HL-60 (cell line): ENCODE measurements at regions not wholly inside any gene's neighbourhood (a gene's known extent, or its start where the extent isn't known, plus 50 kb on each side); places are given as distances from the start of the nearest gene placed in this dataset.

Source experiments
- DNase-seq, 2 experiments: peaks; one replicate each; pipeline ENCODE4 v3.0.0-alpha.2; 2010 to 2020; ENCODE audit warnings: low read depth in 1 of 2, low spot score in 1 of 2
- H3K27ac ChIP-seq: fragments of 250-450 bp; sonication (Bioruptor Pico); replicated peaks from 2 replicates; pipeline ENCODE4 v1.5.1; 2020; ENCODE audit warnings: mild to moderate bottlenecking, moderate library complexity
- H3K27me3 ChIP-seq: fragments of 250-450 bp; sonication (Bioruptor Pico); 2 replicates; pipeline ENCODE4 v1.5.1; 2021; ENCODE audit warnings: mild to moderate bottlenecking, moderate library complexity; ENCODE audit not compliant: insufficient read depth, poor library complexity, severe bottlenecking
- H3K4me3 ChIP-seq: replicated peaks from 2 replicates; pipeline ENCODE4 v1.5.1; 2011; ENCODE audit warnings: mild to moderate bottlenecking, control low read depth, low read length; ENCODE audit not compliant: insufficient read depth
- GABPA ChIP-seq: IDR thresholded peaks from 2 replicates; pipeline ENCODE4 v1.6.1; 2012; ENCODE audit warnings: low read depth
- POLR2AphosphoS5 ChIP-seq: IDR thresholded peaks from 2 replicates; pipeline ENCODE4 v1.6.1; 2012; ENCODE audit warnings: low read depth
- REST ChIP-seq: IDR thresholded peaks from 2 replicates; pipeline ENCODE4 v1.6.1; 2012; ENCODE audit warnings: low read depth; ENCODE audit not compliant: insufficient replicate concordance
- SPI1 ChIP-seq: IDR thresholded peaks from 2 replicates; pipeline ENCODE4 v1.6.1; 2012; ENCODE audit warnings: low read depth, mild to moderate bottlenecking, borderline replicate concordance
- TF ChIP-seq, protein P1 (sequence below): IDR thresholded peaks from one replicate; pipeline ENCODE4 v1.5.1; 2011; ENCODE audit warnings: low read length, control low read depth, inconsistent platforms; ENCODE audit not compliant: insufficient read depth

DNA sequence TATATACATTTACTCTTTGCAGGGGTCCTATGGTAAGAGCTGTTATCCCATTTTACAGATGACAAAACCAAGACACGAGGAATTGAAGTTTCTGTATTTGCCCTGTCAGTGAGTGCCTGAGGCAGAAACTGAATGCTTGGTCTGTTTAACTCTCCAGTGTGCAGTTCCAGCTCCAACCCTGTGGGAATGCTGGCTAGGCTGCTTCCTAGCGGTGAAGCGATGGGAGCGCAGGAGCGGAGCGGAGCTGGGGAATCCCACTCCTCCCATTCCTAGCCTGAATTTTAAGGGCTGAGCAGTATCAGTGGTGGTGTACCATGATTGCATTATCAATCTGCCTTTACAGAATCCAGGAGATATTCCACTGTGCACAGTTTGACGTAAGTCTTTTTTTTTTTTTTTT is 202.3 kb downstream of the LRRC70 start:
- DNase-seq: no peak
- Histone ChIP-seq H3K27ac (no peak overlapping the region), H3K27me3 (no peaks in the 10 kb centered on the region), H3K4me3 (no peak overlapping the region)
- TF ChIP-seq REST (no peak), GABPA (no peak), SPI1 (no peak), POLR2AphosphoS5 (no peak)
- TF ChIP-seq, protein P1, sequence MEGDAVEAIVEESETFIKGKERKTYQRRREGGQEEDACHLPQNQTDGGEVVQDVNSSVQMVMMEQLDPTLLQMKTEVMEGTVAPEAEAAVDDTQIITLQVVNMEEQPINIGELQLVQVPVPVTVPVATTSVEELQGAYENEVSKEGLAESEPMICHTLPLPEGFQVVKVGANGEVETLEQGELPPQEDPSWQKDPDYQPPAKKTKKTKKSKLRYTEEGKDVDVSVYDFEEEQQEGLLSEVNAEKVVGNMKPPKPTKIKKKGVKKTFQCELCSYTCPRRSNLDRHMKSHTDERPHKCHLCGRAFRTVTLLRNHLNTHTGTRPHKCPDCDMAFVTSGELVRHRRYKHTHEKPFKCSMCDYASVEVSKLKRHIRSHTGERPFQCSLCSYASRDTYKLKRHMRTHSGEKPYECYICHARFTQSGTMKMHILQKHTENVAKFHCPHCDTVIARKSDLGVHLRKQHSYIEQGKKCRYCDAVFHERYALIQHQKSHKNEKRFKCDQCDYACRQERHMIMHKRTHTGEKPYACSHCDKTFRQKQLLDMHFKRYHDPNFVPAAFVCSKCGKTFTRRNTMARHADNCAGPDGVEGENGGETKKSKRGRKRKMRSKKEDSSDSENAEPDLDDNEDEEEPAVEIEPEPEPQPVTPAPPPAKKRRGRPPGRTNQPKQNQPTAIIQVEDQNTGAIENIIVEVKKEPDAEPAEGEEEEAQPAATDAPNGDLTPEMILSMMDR: no peak

GRCh38 chr5:62780230-62780629 is 201.6 kb downstream of the LRRC70 start:
- Histone ChIP-seq H3K4me3 (no peak overlapping the region), H3K27ac (no peak overlapping the region), H3K27me3 (no peaks in the 10 kb centered on the region)
- DNase-seq: no peak
- TF ChIP-seq GABPA (no peak), SPI1 (no peak), REST (no peak), POLR2AphosphoS5 (no peak)
- TF ChIP-seq, protein P1: no peak

DNA sequence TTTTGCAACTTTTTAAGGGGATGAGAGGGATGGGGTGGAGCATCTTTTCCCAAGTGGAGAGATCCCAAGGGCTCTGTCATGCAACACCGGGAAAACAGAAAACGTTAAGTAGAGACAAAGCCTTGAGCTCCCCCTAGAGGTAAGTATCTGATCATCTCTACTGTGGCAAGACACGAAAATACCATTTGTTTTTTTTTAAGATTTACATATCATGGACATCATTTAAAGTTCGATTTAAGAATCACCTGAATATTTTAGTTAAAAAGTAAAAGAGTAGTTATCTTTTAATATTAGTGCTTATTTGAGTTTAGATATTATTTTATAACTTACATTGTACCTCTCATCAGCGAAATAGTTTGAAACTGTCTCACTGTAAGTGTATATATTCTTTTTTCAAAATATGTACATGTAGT is 200.4 kb downstream of the LRRC70 start:
- DNase-seq: no peak
- TF ChIP-seq GABPA: no peak
- TF ChIP-seq POLR2AphosphoS5: no peak
- TF ChIP-seq, protein P1: no peak
- TF ChIP-seq REST: no peak
- TF ChIP-seq SPI1: no peak
- no peak overlapping the region for H3K4me3 ChIP-seq
- H3K27ac ChIP-seq: no peak overlapping the region
- H3K27me3 ChIP-seq: no peaks in the 10 kb centered on the region
